Tibial artery (tissue), 4 donors: ENCODE measurements at regions not wholly inside any gene's neighbourhood (a gene's known extent, or its start where the extent isn't known, plus 50 kb on each side); places are given as distances from the start of the nearest gene placed in this dataset.

Source experiments
- DNase-seq, 2 donors: peaks; one replicate each; pipeline ENCODE4 v3.0.0-alpha.2; 2019
- H3K27ac ChIP-seq, 2 donors: fragments of 200-600 bp; sonication (generic) in 1 of 2; 1 replicate in 1 of 2; 2 replicates in 1 of 2; pipeline ENCODE4 v1.5.1; 2018 to 2019; ENCODE audit warnings: mild to moderate bottlenecking in 1 of 2
- H3K27me3 ChIP-seq, 2 donors: fragments of 200-600 bp; sonication (generic) in 1 of 2; one replicate each; pipeline versions ENCODE4 v1.5.1 to v1.6.0; 2016 to 2019
- H3K36me3 ChIP-seq, 3 donors: fragments of 200-600 bp; sonication (generic) in 2 of 3; one replicate each; pipeline ENCODE4 v1.5.1; 2016 to 2019; ENCODE audit warnings: mild to moderate bottlenecking in 2 of 3
- H3K4me1 ChIP-seq, 4 donors: fragments of 200-600 bp; sonication (generic) in 2 of 4; 1 replicate in 3 of 4; 2 replicates in 1 of 4; pipeline ENCODE4 v1.5.1; 2016 to 2019
- H3K4me3 ChIP-seq, 2 donors: fragments of 200-600 bp; sonication (generic) in 1 of 2; 1 replicate in 1 of 2; 2 replicates in 1 of 2; pipeline ENCODE4 v1.5.1; 2018 to 2019; ENCODE audit warnings: mild to moderate bottlenecking in 2 of 2
- H3K9me3 ChIP-seq, 3 donors: fragments of 200-600 bp; sonication (generic) in 1 of 3; one replicate each; pipeline ENCODE4 v1.5.1; 2016 to 2019
- intact Hi-C: fragments of 100-400 bp; cut with DNase I; formaldehyde crosslinking; loops from one replicate; pipeline ENCODE4 v1.15.0; 2023; ENCODE audit warnings: low total_unique reads
- TF ChIP-seq, protein P1 (sequence below), 2 experiments: fragments of 200-600 bp in 1 of 2; fragments of 450-650 bp in 1 of 2; IDR thresholded peaks; one replicate each; pipeline ENCODE4 v1.5.1; 2017 to 2019; ENCODE audit warnings: antibody characterized with exemption in 2 of 2, mild to moderate bottlenecking in 1 of 2, moderate library complexity in 1 of 2

DNA sequence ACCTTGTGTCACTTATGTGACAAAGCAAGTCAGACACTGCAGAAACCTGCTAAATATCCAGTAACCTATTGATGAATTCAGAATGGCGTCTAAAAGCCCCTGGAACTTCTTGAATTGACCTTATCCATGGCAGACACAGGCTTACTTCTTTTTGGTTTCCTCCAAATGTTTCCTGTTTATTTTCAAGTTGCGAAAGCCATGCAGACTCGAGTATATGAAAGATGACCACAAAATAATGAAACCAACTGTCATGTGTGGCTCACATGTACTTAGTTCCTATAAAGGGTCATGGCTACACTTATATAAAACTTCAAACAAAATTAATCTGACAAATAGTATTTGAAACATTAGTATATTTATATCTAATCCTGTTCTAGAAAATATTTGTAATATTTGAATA is 113.1 kb upstream of the FNDC3A start:
- Histone ChIP-seq H3K27ac (no peak overlapping the region), H3K4me1 (no peaks in the 10 kb centered on the region), H3K36me3 (no peaks in the 10 kb centered on the region), H3K27me3 (no peaks in the 10 kb centered on the region), H3K9me3 (no peaks in the 10 kb centered on the region), H3K4me3 (no peak overlapping the region)
- no peak for DNase-seq
- TF ChIP-seq, protein P1, sequence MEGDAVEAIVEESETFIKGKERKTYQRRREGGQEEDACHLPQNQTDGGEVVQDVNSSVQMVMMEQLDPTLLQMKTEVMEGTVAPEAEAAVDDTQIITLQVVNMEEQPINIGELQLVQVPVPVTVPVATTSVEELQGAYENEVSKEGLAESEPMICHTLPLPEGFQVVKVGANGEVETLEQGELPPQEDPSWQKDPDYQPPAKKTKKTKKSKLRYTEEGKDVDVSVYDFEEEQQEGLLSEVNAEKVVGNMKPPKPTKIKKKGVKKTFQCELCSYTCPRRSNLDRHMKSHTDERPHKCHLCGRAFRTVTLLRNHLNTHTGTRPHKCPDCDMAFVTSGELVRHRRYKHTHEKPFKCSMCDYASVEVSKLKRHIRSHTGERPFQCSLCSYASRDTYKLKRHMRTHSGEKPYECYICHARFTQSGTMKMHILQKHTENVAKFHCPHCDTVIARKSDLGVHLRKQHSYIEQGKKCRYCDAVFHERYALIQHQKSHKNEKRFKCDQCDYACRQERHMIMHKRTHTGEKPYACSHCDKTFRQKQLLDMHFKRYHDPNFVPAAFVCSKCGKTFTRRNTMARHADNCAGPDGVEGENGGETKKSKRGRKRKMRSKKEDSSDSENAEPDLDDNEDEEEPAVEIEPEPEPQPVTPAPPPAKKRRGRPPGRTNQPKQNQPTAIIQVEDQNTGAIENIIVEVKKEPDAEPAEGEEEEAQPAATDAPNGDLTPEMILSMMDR (IDR thresholded peaks at IDR 0.05): no peak
- intact Hi-C loops: no loop called here

DNA sequence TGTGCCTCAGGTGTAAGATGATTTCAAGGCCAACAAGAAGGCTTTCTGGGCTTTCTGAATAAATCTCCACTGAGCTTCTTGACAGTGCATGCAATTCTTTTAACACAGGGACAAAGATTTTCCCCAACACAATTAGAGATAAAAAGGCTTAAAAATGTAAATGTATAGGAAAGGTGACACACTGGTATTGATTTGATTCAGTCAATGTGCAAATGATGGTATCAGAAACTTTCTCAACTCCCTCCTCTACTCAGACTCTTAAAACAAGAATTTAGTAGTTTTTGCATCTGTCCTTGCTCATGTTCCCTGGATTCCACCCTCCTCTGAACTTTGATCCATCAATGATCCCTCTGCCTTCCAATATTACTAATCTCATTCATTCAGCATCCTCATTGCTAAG is 111.6 kb upstream of the FNDC3A start:
- Histone ChIP-seq H3K27me3 (no peaks in the 10 kb centered on the region), H3K9me3 (no peaks in the 10 kb centered on the region), H3K4me1 (no peaks in the 10 kb centered on the region), H3K27ac (no peak overlapping the region), H3K4me3 (no peak overlapping the region), H3K36me3 (no peaks in the 10 kb centered on the region)
- no peak for DNase-seq
- intact Hi-C loops: no loop called here
- TF ChIP-seq, protein P1 (IDR thresholded peaks at IDR 0.05): no peak

DNA sequence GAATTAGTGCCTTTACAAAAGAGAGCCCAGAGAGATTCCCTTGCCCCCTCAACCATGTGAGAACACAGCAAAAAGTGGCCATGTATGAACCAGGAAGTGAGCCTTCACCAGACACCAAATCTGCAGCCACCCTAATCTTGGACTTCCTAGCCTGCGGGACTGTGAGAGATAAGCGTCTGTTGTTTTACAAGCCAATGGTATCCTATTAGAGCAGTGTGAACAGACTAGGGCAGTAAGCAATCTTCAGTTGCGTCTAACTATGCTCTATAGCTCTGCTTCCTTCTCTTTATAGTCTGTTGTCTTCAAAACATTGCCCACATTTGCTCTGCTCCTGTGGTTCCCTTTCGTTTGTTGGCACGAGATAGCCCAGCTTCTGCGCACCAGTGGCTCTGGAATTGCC is 109.5 kb upstream of the FNDC3A start:
- intact Hi-C loops: no loop called here
- Histone ChIP-seq H3K9me3 (no peaks in the 10 kb centered on the region), H3K27me3 (no peaks in the 10 kb centered on the region), H3K27ac (no peak overlapping the region), H3K4me1 (no peaks in the 10 kb centered on the region), H3K4me3 (no peak overlapping the region), H3K36me3 (no peaks in the 10 kb centered on the region)
- DNase-seq: no peak
- TF ChIP-seq, protein P1 (IDR thresholded peaks at IDR 0.05): no peak

DNA sequence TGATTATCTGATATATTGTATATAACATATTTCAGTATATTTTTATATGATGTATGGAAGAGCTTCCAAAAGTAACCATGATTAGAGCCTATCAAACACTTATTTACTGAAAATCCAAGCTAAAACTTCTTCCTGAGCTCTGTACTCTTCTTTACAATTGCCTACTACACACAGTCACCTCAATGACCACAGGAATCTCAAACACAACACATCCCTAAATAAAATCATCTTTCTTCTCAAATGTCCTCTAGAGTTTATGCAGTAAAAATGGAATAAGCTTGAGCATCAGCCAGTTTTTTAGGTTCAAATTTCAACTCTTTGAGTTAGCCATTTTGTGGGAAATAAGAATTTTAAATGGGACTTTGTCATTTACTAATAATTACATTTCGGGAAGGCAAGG is 102.6 kb upstream of the FNDC3A start:
- H3K4me1 ChIP-seq: no peaks in the 10 kb centered on the region
- H3K36me3 ChIP-seq: no peaks in the 10 kb centered on the region
- no peak overlapping the region for H3K27ac ChIP-seq
- intact Hi-C loops: no loop called here
- H3K4me3 ChIP-seq: no peak overlapping the region
- TF ChIP-seq, protein P1 (IDR thresholded peaks at IDR 0.05): no peak
- no peak for DNase-seq
- H3K9me3 ChIP-seq: no peaks in the 10 kb centered on the region
- no peaks in the 10 kb centered on the region for H3K27me3 ChIP-seq

DNA sequence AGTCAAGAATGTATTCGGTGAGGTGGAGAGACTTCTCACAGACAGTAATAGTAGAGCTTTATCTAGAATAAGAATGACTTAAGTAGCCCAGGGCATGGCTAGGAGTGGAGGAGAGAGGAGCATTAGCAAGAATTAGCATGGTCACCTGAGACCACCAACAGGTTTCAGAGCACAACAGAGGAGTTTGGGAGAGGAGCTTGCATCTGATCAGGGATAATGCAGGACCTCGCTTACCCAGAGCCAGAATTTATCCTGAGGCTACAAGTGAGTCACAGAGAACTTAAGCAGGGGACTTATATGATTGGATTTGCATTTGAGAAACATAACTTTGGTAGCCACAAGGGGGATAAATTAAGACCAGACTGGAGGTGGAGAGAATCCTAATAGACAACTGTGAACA is 102.1 kb upstream of the FNDC3A start:
- Histone ChIP-seq H3K36me3 (no peaks in the 10 kb centered on the region), H3K27me3 (no peaks in the 10 kb centered on the region), H3K4me1 (no peaks in the 10 kb centered on the region), H3K4me3 (no peak overlapping the region), H3K27ac (no peak overlapping the region), H3K9me3 (no peaks in the 10 kb centered on the region)
- intact Hi-C loops: no loop called here
- TF ChIP-seq, protein P1 (IDR thresholded peaks at IDR 0.05): no peak
- DNase-seq: no peak

DNA sequence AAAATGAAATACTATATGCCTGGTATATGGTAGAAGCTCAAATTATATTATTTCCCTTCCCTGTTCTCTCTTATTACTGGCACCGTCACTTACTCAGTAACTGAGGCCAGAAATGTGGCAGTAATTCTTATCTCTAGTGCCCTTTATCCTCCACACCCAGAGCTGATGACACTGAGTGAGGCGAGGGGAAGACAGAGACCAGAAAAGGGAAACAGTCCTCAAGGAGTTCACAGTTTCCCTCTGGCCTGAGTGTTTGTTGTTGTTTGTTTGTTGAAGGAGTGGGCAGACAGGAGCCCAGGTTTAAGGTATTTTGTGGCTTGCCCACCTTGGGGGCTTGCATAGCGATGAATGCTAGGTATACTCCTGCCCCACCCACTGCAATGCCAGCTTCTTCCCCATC is 101.5 kb upstream of the FNDC3A start:
- TF ChIP-seq, protein P1 (IDR thresholded peaks at IDR 0.05): no peak
- Histone ChIP-seq H3K4me3 (no peak overlapping the region), H3K36me3 (no peaks in the 10 kb centered on the region), H3K27ac (no peak overlapping the region), H3K27me3 (no peaks in the 10 kb centered on the region), H3K4me1 (no peaks in the 10 kb centered on the region), H3K9me3 (no peaks in the 10 kb centered on the region)
- DNase-seq: no peak
- intact Hi-C loops: no loop called here
